Endothelial cell of umbilical vein (primary cell): ENCODE measurements at regions not wholly inside any gene's neighbourhood (a gene's known extent, or its start where the extent isn't known, plus 50 kb on each side); places are given as distances from the start of the nearest gene placed in this dataset.

Experiments
- BruUV-seq: library from RNA; stranded (reverse); fragments of 400-500 nt; replicated peaks from 2 replicates; lab custom pipeline; 2021; lab: Mats Ljungman, UMichigan
- CTCF ChIA-PET: fragments of 300-600, 350-600 bp; sonication (Branson Sonifier 250); formaldehyde crosslinking; loops from one replicate; lab custom pipeline; 2021; ENCODE audit warnings: antibody characterized with exemption, inconsistent platforms; lab: Charles Lee
- POLR2A ChIA-PET: fragments of 300-600, 350-600 bp; sonication (Branson Sonifier 250); formaldehyde crosslinking; loops from one replicate; lab custom pipeline; 2021; ENCODE audit warnings: antibody characterized with exemption, inconsistent platforms; lab: Charles Lee
- DNase-seq: peaks from one replicate; pipeline ENCODE4 v3.0.0-alpha.2; 2011; ENCODE audit warnings: low read depth, low spot score
- FAIRE-seq: peaks from 2 replicates; lab custom pipeline; 2011; peaks lifted over from hg19 to GRCh38; lab: Jason Lieb, UNC
- H2AFZ ChIP-seq: 2 replicates; pipeline ENCODE4 v1.6.0; 2012; ENCODE audit warnings: low read depth, low read length, control low read depth, inconsistent platforms
- H3K27ac ChIP-seq: 2 replicates; pipeline ENCODE4 v1.5.1; 2011; ENCODE audit warnings: low read depth, mild to moderate bottlenecking, control low read depth, low read length, moderate library complexity; ENCODE audit not compliant: insufficient read depth
- H3K27me3 ChIP-seq, 2 experiments: 2 replicates each; pipeline versions ENCODE4 v1.6.0 to v1.6.1; 2011; ENCODE audit warnings: low read length in 2 of 2, mixed read lengths in 1 of 2; ENCODE audit not compliant: control insufficient read depth in 2 of 2, insufficient read depth in 2 of 2
- H3K36me3 ChIP-seq, 2 experiments: 2 replicates in 1 of 2; 3 replicates in 1 of 2; pipeline ENCODE4 v1.5.1; 2011; ENCODE audit warnings: low read length in 2 of 2, mild to moderate bottlenecking in 1 of 2, moderate library complexity in 1 of 2; ENCODE audit not compliant: control insufficient read depth in 2 of 2, insufficient read depth in 2 of 2; ENCODE audit errors: extremely low read depth in 1 of 2
- H3K4me1 ChIP-seq: 3 replicates; pipeline ENCODE4 v1.5.1; 2011; ENCODE audit warnings: mild to moderate bottlenecking, low read length; ENCODE audit not compliant: control insufficient read depth, insufficient read depth; ENCODE audit errors: extremely low read depth
- H3K4me2 ChIP-seq: 2 replicates; pipeline ENCODE4 v1.6.1; 2011; ENCODE audit warnings: low read length, control low read depth, mixed read lengths; ENCODE audit not compliant: insufficient read depth
- H3K4me3 ChIP-seq, 3 experiments: fragments of 200-600 bp in 1 of 3; sonication (generic), shearing (Covaris generic) in 1 of 3; replicated peaks in 1 of 3; 2 replicates each; pipeline ENCODE4 v1.5.1; 2011 to 2016; ENCODE audit warnings: control low read depth in 3 of 3, low read length in 3 of 3, mild to moderate bottlenecking in 2 of 3, inconsistent platforms in 1 of 3, low read depth in 1 of 3, moderate library complexity in 1 of 3; ENCODE audit not compliant: insufficient read depth in 1 of 3
- H3K79me2 ChIP-seq: 2 replicates; pipeline ENCODE4 v1.6.0; 2012; ENCODE audit warnings: low read length, inconsistent platforms; ENCODE audit not compliant: control insufficient read depth, insufficient read depth
- H3K9ac ChIP-seq: replicated peaks from 2 replicates; pipeline ENCODE3; 2011; ENCODE audit warnings: low read length, control low read depth; ENCODE audit not compliant: insufficient read depth; ENCODE audit errors: extremely low read depth
- H3K9me1 ChIP-seq: replicated peaks from 3 replicates; pipeline ENCODE4 v1.6.0; 2011; ENCODE audit warnings: mild to moderate bottlenecking, low read length; ENCODE audit not compliant: control insufficient read depth, insufficient read depth; ENCODE audit errors: extremely low read depth
- H3K9me3 ChIP-seq: replicated peaks from 2 replicates; pipeline ENCODE4 v1.5.1; 2012; ENCODE audit warnings: low read length, inconsistent platforms; ENCODE audit not compliant: control insufficient read depth, insufficient read depth
- H4K20me1 ChIP-seq: replicated peaks from 2 replicates; pipeline ENCODE3; 2011; ENCODE audit warnings: mild to moderate bottlenecking, low read length; ENCODE audit not compliant: control insufficient read depth, insufficient read depth; ENCODE audit errors: extremely low read depth
- CTCF ChIP-seq, 2 donors: IDR thresholded peaks; 1 replicate in 1 of 2; 2 replicates in 1 of 2; pipeline ENCODE4 v1.5.1; 2011; ENCODE audit warnings: low read length in 2 of 2, mild to moderate bottlenecking in 2 of 2, moderate library complexity in 2 of 2, control low read depth in 1 of 2, inconsistent platforms in 1 of 2, low read depth in 1 of 2; ENCODE audit not compliant: insufficient read depth in 1 of 2; ENCODE audit errors: extremely low read depth in 1 of 2
- EZH2 ChIP-seq: IDR thresholded peaks from 2 replicates; pipeline ENCODE4 v1.6.1; 2012; ENCODE audit warnings: borderline replicate concordance, low read depth, mild to moderate bottlenecking, moderate library complexity, low read length, inconsistent platforms; ENCODE audit not compliant: severe bottlenecking
- FOS ChIP-seq: IDR thresholded peaks from 2 replicates; pipeline ENCODE4 v1.6.1; 2011; ENCODE audit warnings: mild to moderate bottlenecking, low read length, moderate library complexity, borderline replicate concordance; ENCODE audit not compliant: insufficient read depth
- GATA2 ChIP-seq: IDR thresholded peaks from 2 replicates; pipeline ENCODE4 v1.7.0; 2011; ENCODE audit warnings: low read depth, mild to moderate bottlenecking, moderate library complexity, mixed read lengths, low read length; ENCODE audit not compliant: insufficient read length, insufficient read depth
- JUN ChIP-seq: IDR thresholded peaks from 2 replicates; pipeline ENCODE4 v1.6.1; 2011; ENCODE audit warnings: borderline replicate concordance, low read depth; ENCODE audit not compliant: insufficient read length, insufficient read depth
- MAX ChIP-seq: IDR thresholded peaks from 2 replicates; pipeline ENCODE4 v1.6.1; 2011; ENCODE audit not compliant: insufficient read depth, insufficient read length
- MYC ChIP-seq: IDR thresholded peaks from one replicate; pipeline ENCODE4 v1.6.1; 2011; ENCODE audit warnings: mild to moderate bottlenecking, low read depth, low read length
- POLR2A ChIP-seq: IDR thresholded peaks from 2 replicates; pipeline ENCODE4 v1.6.1; 2012; ENCODE audit warnings: low read depth, mild to moderate bottlenecking, control low read depth, low read length
- POLR2AphosphoS5 ChIP-seq: IDR thresholded peaks from 2 replicates; pipeline ENCODE4 v1.6.1; 2012; ENCODE audit warnings: low read depth, mild to moderate bottlenecking, control low read depth, low read length, moderate library complexity; ENCODE audit not compliant: insufficient read depth
- dilution Hi-C: fragments of 300-500 bp; cut with MboI; formaldehyde crosslinking; loops from one replicate; pipeline ENCODE4 v1.15.0; 2019; ENCODE audit warnings: low sequenced_read_pairs; ENCODE audit not compliant: extremely low pct_ligation_motif_present
- intact Hi-C: fragments of 100-400 bp; cut with micrococcal nuclease; formaldehyde crosslinking; loops from one replicate; pipeline ENCODE4 v1.10.0; 2022

GRCh38 chr22:42329504-42329903 lies 59.1 kb upstream of the TCF20 start:
- Histone ChIP-seq H3K4me1 (no peaks in the 10 kb centered on the region), H3K4me2 (no peak overlapping the region), H3K9me3 (no peaks in the 10 kb centered on the region), H2AFZ (no peak overlapping the region), H3K27ac (no peak overlapping the region), H3K36me3 (no peaks in the 10 kb centered on the region), H3K9me1 (no peaks in the 10 kb centered on the region), H3K9ac (no peak overlapping the region), H3K4me3 (no peak overlapping the region), H4K20me1 (no peaks in the 10 kb centered on the region), H3K79me2 (no peaks in the 10 kb centered on the region), H3K27me3 (no peaks in the 10 kb centered on the region)
- DNase-seq (no peak), FAIRE-seq (no peak)
- CTCF ChIA-PET: interaction anchor here (1.4 kb wide), 1 partner anchor 17 kb away, joined by 3 read pairs; no protein-coding TSS in a partner anchor
- TF ChIP-seq POLR2A (no peak), JUN (no peak), MYC (no peak), POLR2AphosphoS5 (no peak), EZH2 (no peak), CTCF (IDR thresholded peaks at IDR 0.05; ENCODE audit: extremely low read depth in 1 of 2, insufficient read depth in 1 of 2, low read depth in 1 of 2, low read length in 2 of 2) (no peak), FOS (no peak), MAX (no peak), GATA2 (no peak)
- BruUV-seq: no TSS peak
- dilution Hi-C loops (no loop called here), intact Hi-C loops (no loop called here)
- POLR2A ChIA-PET: no interaction called here
